Suprapubic skin (tissue), 4 donors: ENCODE measurements at regions not wholly inside any gene's neighbourhood (a gene's known extent, or its start where the extent isn't known, plus 50 kb on each side); places are given as distances from the start of the nearest gene placed in this dataset.

Source experiments
- DNase-seq, 2 donors: peaks; one replicate each; pipeline ENCODE4 v3.0.0-alpha.2; 2019; ENCODE audit warnings: low spot score in 2 of 2
- H3K27ac ChIP-seq: fragments of 200-600 bp; sonication (generic); one replicate; pipeline ENCODE4 v1.5.1; 2019
- H3K27me3 ChIP-seq: fragments of 200-600 bp; sonication (generic); one replicate; pipeline ENCODE4 v1.5.1; 2019
- H3K36me3 ChIP-seq: fragments of 200-600 bp; sonication (generic); one replicate; pipeline ENCODE4 v1.5.1; 2019
- H3K4me1 ChIP-seq: fragments of 200-600 bp; sonication (generic); one replicate; pipeline ENCODE4 v1.5.1; 2019
- H3K4me3 ChIP-seq: fragments of 200-600 bp; sonication (generic); one replicate; pipeline ENCODE4 v1.5.1; 2019; ENCODE audit warnings: mild to moderate bottlenecking
- H3K9me3 ChIP-seq: fragments of 200-600 bp; sonication (generic); one replicate; pipeline ENCODE4 v1.5.1; 2019
- CTCF ChIP-seq, 2 donors: fragments of 200-600 bp in 1 of 2; fragments of 450-650 bp in 1 of 2; sonication (generic) in 1 of 2; IDR thresholded peaks; one replicate each; pipeline ENCODE4 v1.5.1; 2016 to 2019; ENCODE audit warnings: antibody characterized with exemption in 2 of 2, mild to moderate bottlenecking in 1 of 2, moderate library complexity in 1 of 2
- EP300 ChIP-seq: sonication (generic); formaldehyde crosslinking; IDR thresholded peaks from one replicate; pipeline ENCODE4 v1.6.1; 2017; ENCODE audit warnings: antibody characterized with exemption
- POLR2A ChIP-seq, 2 donors: fragments of 450-650 bp; IDR thresholded peaks; one replicate each; pipeline ENCODE4 v1.6.1; 2017; ENCODE audit warnings: antibody characterized with exemption in 2 of 2, mild to moderate bottlenecking in 2 of 2, moderate library complexity in 2 of 2
- POLR2AphosphoS5 ChIP-seq, 3 donors: sonication (generic); formaldehyde crosslinking; IDR thresholded peaks; one replicate each; pipeline ENCODE4 v1.6.1; 2017; ENCODE audit warnings: antibody characterized with exemption in 3 of 3
- WGBS: methylation state at CpG from one replicate; pipeline ENCODE4 v1.1.5; 2018; 5-methylcytosine and 5-hydroxymethylcytosine counted together

- TF ChIP-seq POLR2A (IDR thresholded peaks at IDR 0.05) (no peak), EP300 (no peak), POLR2AphosphoS5 (IDR thresholded peaks at IDR 0.05) (no peak), CTCF (IDR thresholded peaks at IDR 0.05) (no peak)
- WGBS: 42% methylated on average over 4 of the region's 4 CpGs
- no peak for DNase-seq
Measured at GRCh38 chr5:164560216-164560615, 1054.8 kb downstream of the MAT2B start.

DNA sequence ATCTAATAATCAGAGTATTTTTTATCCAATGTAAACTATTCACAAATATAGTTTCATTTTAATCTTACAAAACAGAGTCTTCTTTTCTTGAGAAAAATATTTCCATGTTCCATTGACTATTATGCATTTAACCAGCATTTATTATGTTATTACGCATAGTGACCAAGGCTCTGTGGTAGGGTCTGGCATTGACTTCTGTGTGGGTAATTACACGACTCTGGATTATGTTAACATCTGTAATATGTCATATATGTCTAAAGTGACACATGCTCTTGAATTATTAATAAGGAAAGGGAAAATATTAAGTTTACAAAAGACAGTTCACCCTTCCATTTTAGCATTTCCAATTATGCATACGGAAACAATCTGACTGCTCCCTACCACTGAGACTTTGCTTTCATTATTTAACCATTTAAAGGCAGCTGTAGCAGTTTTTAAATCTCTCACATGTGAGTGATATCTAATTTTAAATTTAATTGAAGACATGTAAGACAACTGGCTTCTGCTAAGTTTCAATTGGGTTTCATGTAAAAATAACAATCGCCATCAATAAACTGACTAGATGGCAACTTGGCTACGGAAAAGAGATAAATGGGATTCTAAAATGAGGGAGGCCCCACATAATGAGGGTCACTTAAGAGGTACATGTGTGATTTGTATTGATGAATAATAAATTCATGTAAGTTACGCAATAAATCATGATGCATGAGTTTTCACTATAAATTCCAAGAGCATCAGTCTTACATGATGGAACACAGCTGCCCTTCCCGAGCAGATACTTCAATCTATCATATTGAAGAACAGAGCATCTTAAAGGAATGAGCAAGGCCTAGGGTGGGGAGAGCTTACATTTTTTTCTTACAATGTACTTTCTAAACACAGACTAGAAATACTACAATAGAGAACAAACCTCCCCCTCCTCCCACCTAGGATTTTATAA lies 1056.8 kb downstream of the MAT2B start:
- Histone ChIP-seq H3K36me3 (no peaks in the 10 kb centered on the region), H3K27ac (no peak overlapping the region), H3K9me3 (no peaks in the 10 kb centered on the region), H3K27me3 (no peaks in the 10 kb centered on the region), H3K4me1 (no peaks in the 10 kb centered on the region), H3K4me3 (no peak overlapping the region)
- no peak for DNase-seq
- 43% methylated on average over 7 of the region's 7 CpGs for WGBS
- TF ChIP-seq POLR2AphosphoS5 (IDR thresholded peaks at IDR 0.05) (no peak), EP300 (no peak), CTCF (IDR thresholded peaks at IDR 0.05) (no peak), POLR2A (IDR thresholded peaks at IDR 0.05) (no peak)

More at GRCh38 chr5:164560216-164560615, 1054.8 kb downstream of the MAT2B start:
- Histone ChIP-seq H3K4me3 (no peak overlapping the region), H3K4me1 (no peaks in the 10 kb centered on the region), H3K36me3 (no peaks in the 10 kb centered on the region), H3K27me3 (no peaks in the 10 kb centered on the region), H3K27ac (no peak overlapping the region), H3K9me3 (no peaks in the 10 kb centered on the region)

GRCh38 chr5:164563370-164563769 lies 1058.0 kb downstream of the MAT2B start:
- H3K27ac ChIP-seq: no peak overlapping the region
- no peaks in the 10 kb centered on the region for H3K36me3 ChIP-seq
- TF ChIP-seq POLR2AphosphoS5 (IDR thresholded peaks at IDR 0.05): no peak
- no peak for TF ChIP-seq EP300
- TF ChIP-seq CTCF (IDR thresholded peaks at IDR 0.05): no peak
- TF ChIP-seq POLR2A (IDR thresholded peaks at IDR 0.05): no peak
- no peak overlapping the region for H3K4me3 ChIP-seq
- no peaks in the 10 kb centered on the region for H3K9me3 ChIP-seq
- DNase-seq: no peak
- no peaks in the 10 kb centered on the region for H3K27me3 ChIP-seq
- no peaks in the 10 kb centered on the region for H3K4me1 ChIP-seq
- 65% methylated on average over 1 of the region's 1 CpG for WGBS

DNA sequence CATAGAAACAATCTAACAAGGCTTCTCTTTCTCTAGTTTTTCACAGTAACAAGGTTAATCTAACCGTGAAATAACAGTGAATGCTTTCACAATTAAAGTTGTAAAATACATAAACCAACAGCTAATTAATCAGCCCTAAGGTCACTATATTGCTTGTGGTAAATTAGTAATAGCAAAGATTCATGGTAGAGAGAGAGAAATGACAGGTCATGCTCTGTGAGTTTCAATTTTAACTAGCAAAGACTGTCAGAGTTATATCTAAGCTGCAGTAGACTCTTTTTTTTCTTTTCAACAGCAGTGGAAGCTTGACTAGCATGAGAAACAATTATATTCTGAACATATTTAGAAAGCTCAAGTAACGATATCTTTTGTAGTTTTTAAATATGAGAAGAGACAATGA lies 1068.0 kb downstream of the MAT2B start:
- H3K9me3 ChIP-seq: no peaks in the 10 kb centered on the region
- DNase-seq: no peak
- H3K27me3 ChIP-seq: no peaks in the 10 kb centered on the region
- H3K27ac ChIP-seq: no peak overlapping the region
- no peak overlapping the region for H3K4me3 ChIP-seq
- WGBS: 63% methylated on average over 2 of the region's 2 CpGs
- H3K4me1 ChIP-seq: no peaks in the 10 kb centered on the region
- no peaks in the 10 kb centered on the region for H3K36me3 ChIP-seq
- TF ChIP-seq EP300 (no peak), CTCF (IDR thresholded peaks at IDR 0.05) (no peak), POLR2A (IDR thresholded peaks at IDR 0.05) (no peak), POLR2AphosphoS5 (IDR thresholded peaks at IDR 0.05) (no peak)

GRCh38 chr5:164577201-164577600 lies 1071.8 kb downstream of the MAT2B start:
- H3K4me3 ChIP-seq: no peak overlapping the region
- no peak for TF ChIP-seq EP300
- TF ChIP-seq CTCF (IDR thresholded peaks at IDR 0.05): no peak
- no peak for TF ChIP-seq POLR2AphosphoS5 (IDR thresholded peaks at IDR 0.05)
- no peak for TF ChIP-seq POLR2A (IDR thresholded peaks at IDR 0.05)
- H3K27ac ChIP-seq: no peak overlapping the region
- H3K4me1 ChIP-seq: no peaks in the 10 kb centered on the region
- H3K27me3 ChIP-seq: no peaks in the 10 kb centered on the region
- no peak for DNase-seq
- WGBS: 85% methylated on average over 2 of the region's 2 CpGs
- H3K9me3 ChIP-seq: no peaks in the 10 kb centered on the region
- H3K36me3 ChIP-seq: no peaks in the 10 kb centered on the region
